ENCODE measurements at regions not wholly inside any gene's neighbourhood (a gene's known extent, or its start where the extent isn't known, plus 50 kb on each side); places are given as distances from the start of the nearest gene placed in this dataset.

GRCh38 chr2:120546865-120547390 is 188.7 kb upstream of the GLI2 start:
- no peaks in the 10 kb centered on the region for H3K9me3 Mint-ChIP-seq
- H3K27ac ChIP-seq (ENCODE audit: low read depth in 1 of 2, low read length in 2 of 2), result no peak overlapping the region
- no peaks in the 10 kb centered on the region for H3K27me3 ChIP-seq (ENCODE audit: control insufficient read depth in 1 of 2, insufficient read depth in 2 of 2, low read length in 2 of 2)
- H3K4me3 ChIP-seq (ENCODE audit: low read length), result no peak overlapping the region
- no peaks in the 10 kb centered on the region for H3K36me3 ChIP-seq (ENCODE audit: insufficient read depth, low read length)
- ChIA-PET POLR2A (no interaction called here), CTCF (no interaction called here)
- H3K4me1 Mint-ChIP-seq (ENCODE audit: low read depth), result no peaks in the 10 kb centered on the region
- H3K4me3 Mint-ChIP-seq, result no peak overlapping the region
- intact Hi-C loops (cut with DNase I, micrococcal nuclease), result no loop called here
- TF ChIP-seq CTCF (IDR thresholded peaks at IDR 0.05), result no peak
- no peaks in the 10 kb centered on the region for H3K4me1 ChIP-seq (ENCODE audit: insufficient read depth, low read length)
- no peaks in the 10 kb centered on the region for H3K36me3 Mint-ChIP-seq (ENCODE audit: low read depth)
- DNase-seq (no peak), ATAC-seq (ENCODE audit: poor library complexity) (no peak)
- peaks cover 7% of the 10 kb centered on the region for H3K27me3 Mint-ChIP-seq
- H3K9me3 ChIP-seq (ENCODE audit: control insufficient read depth in 1 of 2, insufficient read depth in 1 of 2, low read length in 2 of 2), result no peaks in the 10 kb centered on the region
- H3K27ac Mint-ChIP-seq, result no peak overlapping the region

- no peak for DNase-seq
- peaks cover 7% of the 10 kb centered on the region for H3K27me3 Mint-ChIP-seq
- H3K9me3 Mint-ChIP-seq, result no peaks in the 10 kb centered on the region
- TF ChIP-seq CTCF (IDR thresholded peaks at IDR 0.05), result no peak
- ChIA-PET CTCF (no interaction called here), POLR2A (no interaction called here)
- H3K4me3 Mint-ChIP-seq, result no peak overlapping the region
- H3K4me1 Mint-ChIP-seq (ENCODE audit: low read depth), result no peaks in the 10 kb centered on the region
- Histone ChIP-seq H3K27ac (ENCODE audit: low read depth in 1 of 2, low read length in 2 of 2) (no peak overlapping the region), H3K4me3 (ENCODE audit: low read length) (no peak overlapping the region), H3K4me1 (ENCODE audit: insufficient read depth, low read length) (no peaks in the 10 kb centered on the region), H3K9me3 (ENCODE audit: control insufficient read depth in 1 of 2, insufficient read depth in 1 of 2, low read length in 2 of 2) (no peaks in the 10 kb centered on the region), H3K27me3 (ENCODE audit: control insufficient read depth in 1 of 2, insufficient read depth in 2 of 2, low read length in 2 of 2) (peaks cover 0 to 5% of the 10 kb centered on the region in 2 experiments), H3K36me3 (ENCODE audit: insufficient read depth, low read length) (no peaks in the 10 kb centered on the region)
- no peaks in the 10 kb centered on the region for H3K36me3 Mint-ChIP-seq (ENCODE audit: low read depth)
- intact Hi-C loops (cut with DNase I, micrococcal nuclease), result no loop called here
- H3K27ac Mint-ChIP-seq, result no peak overlapping the region
- ATAC-seq (ENCODE audit: poor library complexity), result no peak
Measured at GRCh38 chr2:120547662-120548061, 188.0 kb upstream of the GLI2 start.

- H3K36me3 ChIP-seq (ENCODE audit: insufficient read depth, low read length), result no peaks in the 10 kb centered on the region
- H3K9me3 Mint-ChIP-seq, result no peaks in the 10 kb centered on the region
- ChIA-PET CTCF (no interaction called here), POLR2A (no interaction called here)
- no peaks in the 10 kb centered on the region for H3K9me3 ChIP-seq (ENCODE audit: control insufficient read depth in 1 of 2, insufficient read depth in 1 of 2, low read length in 2 of 2)
- H3K4me1 ChIP-seq (ENCODE audit: insufficient read depth, low read length), result no peaks in the 10 kb centered on the region
- ATAC-seq (ENCODE audit: poor library complexity) (no peak), DNase-seq (no peak)
- no peak overlapping the region for H3K4me3 ChIP-seq (ENCODE audit: low read length)
- H3K27me3 ChIP-seq (ENCODE audit: control insufficient read depth in 1 of 2, insufficient read depth in 2 of 2, low read length in 2 of 2), result peaks cover 5 to 13% of the 10 kb centered on the region in 2 experiments
- H3K36me3 Mint-ChIP-seq (ENCODE audit: low read depth), result no peaks in the 10 kb centered on the region
- intact Hi-C loops (cut with DNase I, micrococcal nuclease), result no loop called here
- H3K27ac Mint-ChIP-seq, result no peak overlapping the region
- no peaks in the 10 kb centered on the region for H3K4me1 Mint-ChIP-seq (ENCODE audit: low read depth)
- H3K4me3 Mint-ChIP-seq, result no peak overlapping the region
- TF ChIP-seq CTCF (IDR thresholded peaks at IDR 0.05), result no peak
- H3K27me3 Mint-ChIP-seq, result peaks cover 18% of the 10 kb centered on the region
- H3K27ac ChIP-seq (ENCODE audit: low read depth in 1 of 2, low read length in 2 of 2), result no peak overlapping the region
Measured at GRCh38 chr2:120548627-120549608, 186.8 kb upstream of the GLI2 start.
